Keratinocyte (primary cell): ENCODE measurements at regions not wholly inside any gene's neighbourhood (a gene's known extent, or its start where the extent isn't known, plus 50 kb on each side); places are given as distances from the start of the nearest gene placed in this dataset.

Experiments
- DNase-seq: peaks from one replicate; pipeline ENCODE4 v3.0.0-alpha.2; 2011; ENCODE audit warnings: low read depth, missing footprints, low spot score
- FAIRE-seq: peaks from 2 replicates; lab custom pipeline; 2011; peaks lifted over from hg19 to GRCh38; lab: Jason Lieb, UNC
- H2AFZ ChIP-seq: 2 replicates; pipeline ENCODE4 v1.6.0; 2012; ENCODE audit warnings: low read length, control low read depth, inconsistent platforms; ENCODE audit not compliant: control insufficient read depth
- H3K27ac ChIP-seq: 2 replicates; pipeline ENCODE4 v1.5.1; 2011; ENCODE audit warnings: low read length; ENCODE audit not compliant: control insufficient read depth, insufficient read depth
- H3K27me3 ChIP-seq: 3 replicates; pipeline ENCODE4 v1.6.0; 2011; ENCODE audit warnings: low read length; ENCODE audit not compliant: control insufficient read depth, insufficient read depth; ENCODE audit errors: extremely low read depth
- H3K36me3 ChIP-seq, 2 experiments: 2 replicates in 1 of 2; 3 replicates in 1 of 2; pipeline ENCODE4 v1.5.1; 2011; ENCODE audit warnings: low read length in 2 of 2, mild to moderate bottlenecking in 1 of 2; ENCODE audit not compliant: control insufficient read depth in 2 of 2, insufficient read depth in 2 of 2; ENCODE audit errors: extremely low read depth in 1 of 2
- H3K4me1 ChIP-seq: 3 replicates; pipeline ENCODE4 v1.5.1; 2011; ENCODE audit warnings: low read length; ENCODE audit not compliant: control insufficient read depth, insufficient read depth; ENCODE audit errors: extremely low read depth
- H3K4me2 ChIP-seq: 3 replicates; pipeline ENCODE4 v1.6.0; 2011; ENCODE audit warnings: low read depth, low read length; ENCODE audit not compliant: control insufficient read depth, insufficient read depth; ENCODE audit errors: extremely low read depth
- H3K4me3 ChIP-seq, 3 experiments: fragments of 200-600 bp in 1 of 3; sonication (generic) in 1 of 3; 2 replicates in 2 of 3; 3 replicates in 1 of 3; pipeline ENCODE4 v1.5.1; 2011 to 2016; ENCODE audit warnings: low read length in 3 of 3, mild to moderate bottlenecking in 3 of 3, control low read depth in 2 of 3, inconsistent platforms in 1 of 3, low read depth in 1 of 3, mixed read lengths in 1 of 3, mixed run types in 1 of 3, moderate library complexity in 1 of 3; ENCODE audit not compliant: control insufficient read depth in 2 of 3, insufficient read depth in 2 of 3; ENCODE audit errors: extremely low read depth in 1 of 3
- H3K79me2 ChIP-seq: 2 replicates; pipeline ENCODE4 v1.6.0; 2012; ENCODE audit warnings: low read length; ENCODE audit not compliant: control insufficient read depth, insufficient read depth
- H3K9ac ChIP-seq: 3 replicates; pipeline ENCODE4 v1.6.0; 2011; ENCODE audit warnings: low read length; ENCODE audit not compliant: control insufficient read depth, insufficient read depth; ENCODE audit errors: extremely low read depth
- H3K9me1 ChIP-seq: 3 replicates; pipeline ENCODE4 v1.6.0; 2011; ENCODE audit warnings: low read length; ENCODE audit not compliant: control insufficient read depth, insufficient read depth; ENCODE audit errors: extremely low read depth
- H3K9me3 ChIP-seq: 2 replicates; pipeline ENCODE4 v1.5.1; 2012; ENCODE audit warnings: low read depth, low read length; ENCODE audit not compliant: control insufficient read depth
- H4K20me1 ChIP-seq: 3 replicates; pipeline ENCODE4 v1.6.0; 2011; ENCODE audit warnings: low read length; ENCODE audit not compliant: control insufficient read depth, insufficient read depth; ENCODE audit errors: extremely low read depth
- EZH2 ChIP-seq: IDR thresholded peaks from one replicate; pipeline ENCODE4 v1.6.1; 2012; ENCODE audit warnings: inconsistent platforms, mild to moderate bottlenecking, low read length, moderate library complexity
- dilution Hi-C: fragments of 300-500 bp; cut with MboI; formaldehyde crosslinking; loops from one replicate; pipeline ENCODE4 v1.7.0; 2020; ENCODE audit warnings: low sequenced_read_pairs; ENCODE audit not compliant: extremely low pct_ligation_motif_present
- TF ChIP-seq, protein P1 (sequence below), 3 experiments: IDR thresholded peaks in 1 of 3; conservative IDR thresholded peaks in 1 of 3; optimal IDR thresholded peaks in 1 of 3; 2 replicates in 2 of 3; 3 replicates in 1 of 3; pipeline versions ENCODE3 to v1.5.1; 2011; ENCODE audit warnings: low read length in 3 of 3, mild to moderate bottlenecking in 3 of 3, moderate library complexity in 2 of 3, control low read depth in 1 of 3, inconsistent platforms in 1 of 3; ENCODE audit not compliant: insufficient read depth in 2 of 3; ENCODE audit errors: extremely low read depth in 1 of 3

DNA sequence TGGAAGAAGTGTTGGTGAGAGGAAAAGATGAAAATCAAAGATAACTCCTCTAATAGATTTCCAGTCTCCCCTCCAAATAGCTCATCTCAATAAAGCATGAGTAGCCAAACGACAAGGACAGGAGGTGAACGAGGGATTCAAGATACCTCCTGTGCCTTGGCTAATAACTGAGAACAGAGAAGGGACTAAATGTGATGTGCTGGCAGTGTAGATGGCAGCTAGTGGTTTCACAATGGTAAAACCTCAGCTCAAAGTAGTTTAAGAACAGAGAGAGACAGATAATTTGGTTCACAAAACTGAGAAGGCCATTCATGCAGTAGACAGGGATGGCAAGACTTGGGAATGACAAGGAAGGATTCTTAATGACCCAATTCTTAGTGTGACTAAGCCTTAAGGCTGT, 292.6 kb downstream of the EFHB start:
- H2AFZ ChIP-seq: no peak overlapping the region
- H3K4me2 ChIP-seq: no peak overlapping the region
- no peaks in the 10 kb centered on the region for H4K20me1 ChIP-seq
- no peaks in the 10 kb centered on the region for H3K79me2 ChIP-seq
- dilution Hi-C loops: no loop called here
- H3K4me1 ChIP-seq: no peaks in the 10 kb centered on the region
- no peaks in the 10 kb centered on the region for H3K9me1 ChIP-seq
- H3K4me3 ChIP-seq: no peak overlapping the region
- H3K9me3 ChIP-seq: no peaks in the 10 kb centered on the region
- no peaks in the 10 kb centered on the region for H3K36me3 ChIP-seq
- TF ChIP-seq, protein P1, sequence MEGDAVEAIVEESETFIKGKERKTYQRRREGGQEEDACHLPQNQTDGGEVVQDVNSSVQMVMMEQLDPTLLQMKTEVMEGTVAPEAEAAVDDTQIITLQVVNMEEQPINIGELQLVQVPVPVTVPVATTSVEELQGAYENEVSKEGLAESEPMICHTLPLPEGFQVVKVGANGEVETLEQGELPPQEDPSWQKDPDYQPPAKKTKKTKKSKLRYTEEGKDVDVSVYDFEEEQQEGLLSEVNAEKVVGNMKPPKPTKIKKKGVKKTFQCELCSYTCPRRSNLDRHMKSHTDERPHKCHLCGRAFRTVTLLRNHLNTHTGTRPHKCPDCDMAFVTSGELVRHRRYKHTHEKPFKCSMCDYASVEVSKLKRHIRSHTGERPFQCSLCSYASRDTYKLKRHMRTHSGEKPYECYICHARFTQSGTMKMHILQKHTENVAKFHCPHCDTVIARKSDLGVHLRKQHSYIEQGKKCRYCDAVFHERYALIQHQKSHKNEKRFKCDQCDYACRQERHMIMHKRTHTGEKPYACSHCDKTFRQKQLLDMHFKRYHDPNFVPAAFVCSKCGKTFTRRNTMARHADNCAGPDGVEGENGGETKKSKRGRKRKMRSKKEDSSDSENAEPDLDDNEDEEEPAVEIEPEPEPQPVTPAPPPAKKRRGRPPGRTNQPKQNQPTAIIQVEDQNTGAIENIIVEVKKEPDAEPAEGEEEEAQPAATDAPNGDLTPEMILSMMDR (optimal IDR thresholded peaks at IDR 0.05 in 1 of 3, IDR thresholded peaks at IDR 0.05 in 1 of 3, conservative IDR thresholded peaks at IDR 0.05 in 1 of 3; ENCODE audit: extremely low read depth in 1 of 3, insufficient read depth in 2 of 3, low read length in 3 of 3): no peak
- no peak for TF ChIP-seq EZH2
- no peak for FAIRE-seq
- no peak overlapping the region for H3K27ac ChIP-seq
- no peaks in the 10 kb centered on the region for H3K27me3 ChIP-seq
- H3K9ac ChIP-seq: no peak overlapping the region
- DNase-seq: no peak

DNA sequence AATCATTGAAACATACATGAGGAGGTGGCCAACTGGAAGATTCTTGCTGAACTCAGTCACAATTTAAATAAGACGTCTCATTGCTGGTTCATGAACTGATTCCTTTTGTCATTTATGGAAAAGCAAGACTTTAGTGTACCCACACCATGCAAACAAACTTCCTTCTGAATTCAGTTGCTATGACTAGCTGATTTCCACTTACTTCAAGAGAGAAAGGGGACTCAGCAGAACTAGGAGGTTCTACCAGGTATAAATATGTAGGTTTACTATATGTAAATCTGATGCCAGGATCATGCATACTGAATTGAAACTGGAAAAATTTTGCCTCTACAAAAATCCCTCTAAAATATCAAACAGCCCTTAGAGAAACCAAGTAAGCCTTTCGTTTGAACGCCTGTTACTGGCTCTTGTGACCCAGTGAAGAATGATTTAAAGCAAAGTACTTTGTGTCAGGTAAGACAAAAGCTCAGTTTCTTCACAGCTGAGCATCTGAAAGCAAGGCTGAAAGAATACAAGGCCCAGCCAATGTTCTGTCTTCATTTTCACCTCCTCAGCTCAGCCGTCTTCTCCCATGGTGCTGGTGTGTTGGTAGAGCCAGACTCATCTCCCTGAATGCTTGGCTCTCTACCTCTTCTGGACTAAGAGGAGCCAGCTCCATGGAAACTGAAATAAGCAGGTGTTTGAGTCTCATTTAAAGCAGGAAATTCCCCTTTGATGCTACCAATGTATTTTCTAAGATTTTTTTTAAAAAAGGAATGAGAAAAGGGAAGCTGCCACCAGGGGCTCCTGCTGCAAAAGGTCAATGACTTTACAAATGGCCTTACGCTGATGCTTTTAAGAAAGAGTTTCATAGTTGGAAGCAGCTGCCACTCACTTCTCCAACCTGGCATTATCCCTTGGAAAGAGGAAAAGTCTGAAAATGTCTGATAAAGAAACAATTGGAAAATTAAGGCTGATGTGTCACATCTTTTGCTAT, 301.6 kb downstream of the EFHB start:
- Histone ChIP-seq H3K27ac (no peak overlapping the region), H3K4me3 (no peak overlapping the region), H3K36me3 (no peaks in the 10 kb centered on the region), H3K27me3 (no peaks in the 10 kb centered on the region), H3K9ac (no peak overlapping the region), H3K79me2 (no peaks in the 10 kb centered on the region), H4K20me1 (no peaks in the 10 kb centered on the region), H3K9me1 (no peaks in the 10 kb centered on the region), H3K4me1 (no peaks in the 10 kb centered on the region), H3K4me2 (no peak overlapping the region), H3K9me3 (no peaks in the 10 kb centered on the region), H2AFZ (no peak overlapping the region)
- FAIRE-seq (no peak), DNase-seq (no peak)
- dilution Hi-C loops: no loop called here
- no peak for TF ChIP-seq EZH2
- TF ChIP-seq, protein P1 (optimal IDR thresholded peaks at IDR 0.05 in 1 of 3, IDR thresholded peaks at IDR 0.05 in 1 of 3, conservative IDR thresholded peaks at IDR 0.05 in 1 of 3; ENCODE audit: extremely low read depth in 1 of 3, insufficient read depth in 2 of 3, low read length in 3 of 3): no peak
